Natural killer cell (primary cell): ENCODE measurements at regions not wholly inside any gene's neighbourhood (a gene's known extent, or its start where the extent isn't known, plus 50 kb on each side); places are given as distances from the start of the nearest gene placed in this dataset.

Source experiments
- ATAC-seq, 3 donors: fragments of 150-1000 bp in 2 of 3; fragments of 200-7000 bp in 1 of 3; cut with Tn5 transposase; 1 replicate in 1 of 3; 2 replicates in 2 of 3; pipeline ENCODE4 v1.10.0; 2021; ENCODE audit warnings: mild to moderate bottlenecking in 2 of 3, moderate library complexity in 2 of 3
- DNase-seq, 2 donors: peaks; one replicate each; pipeline versions ENCODE4 v3.0.0 to v3.0.0-alpha.2; 2013 to 2021; ENCODE audit warnings: mixed read lengths in 1 of 2
- H3K27ac ChIP-seq: one replicate; pipeline ENCODE4 v1.5.1; 2013; ENCODE audit warnings: mild to moderate bottlenecking, low read length
- H3K27me3 ChIP-seq: one replicate; pipeline ENCODE4 v1.6.1; 2013; ENCODE audit warnings: low read length; ENCODE audit not compliant: control insufficient read depth, insufficient read depth
- H3K36me3 ChIP-seq: one replicate; pipeline ENCODE4 v1.6.1; 2013; ENCODE audit warnings: low read length; ENCODE audit not compliant: control insufficient read depth, insufficient read depth
- H3K4me1 ChIP-seq: one replicate; pipeline ENCODE4 v1.6.1; 2013; ENCODE audit warnings: low read length; ENCODE audit not compliant: control insufficient read depth, insufficient read depth
- H3K4me3 ChIP-seq: one replicate; pipeline ENCODE4 v1.5.1; 2013; ENCODE audit warnings: low read length
- H3K9me3 ChIP-seq: one replicate; pipeline ENCODE4 v1.6.1; 2013; ENCODE audit warnings: low read length; ENCODE audit not compliant: control insufficient read depth, insufficient read depth
- H3K27ac Mint-ChIP-seq, 2 donors: one replicate each; pipeline ENCODE4 v1.8.0; 2022; ENCODE audit warnings: mild to moderate bottlenecking in 2 of 2, mixed read lengths in 2 of 2, moderate library complexity in 1 of 2
- H3K27me3 Mint-ChIP-seq, 2 donors: one replicate each; pipeline ENCODE4 v1.8.0; 2022; ENCODE audit warnings: low read depth in 2 of 2, mixed read lengths in 2 of 2
- H3K36me3 Mint-ChIP-seq: one replicate; pipeline ENCODE4 v1.8.0; 2022; ENCODE audit warnings: mixed read lengths
- H3K4me1 Mint-ChIP-seq, 2 donors: one replicate each; pipeline ENCODE4 v1.8.0; 2022; ENCODE audit warnings: mixed read lengths in 2 of 2
- H3K4me3 Mint-ChIP-seq: one replicate; pipeline ENCODE4 v1.8.0; 2022; ENCODE audit warnings: mild to moderate bottlenecking, moderate library complexity, mixed read lengths
- H3K9me3 Mint-ChIP-seq, 2 donors: one replicate each; pipeline ENCODE4 v1.8.0; 2022; ENCODE audit warnings: mixed read lengths in 2 of 2
- CTCF ChIP-seq: fragments of 200-600 bp; IDR thresholded peaks from one replicate; pipeline ENCODE4 v1.8.0; 2022; ENCODE audit warnings: antibody characterized with exemption
- WGBS: methylation state at CpG from one replicate; pipeline ENCODE4 v1.1.7; 2013; ENCODE audit warnings: missing lambda C conversion rate; ENCODE audit not compliant: insufficient coverage; 5-methylcytosine and 5-hydroxymethylcytosine counted together
- intact Hi-C: fragments of 100-400 bp; cut with micrococcal nuclease; formaldehyde crosslinking; loops from one replicate; pipeline ENCODE4 v1.14.2; 2022

- peaks cover 3 to 4% of the 10 kb centered on the region in 2 donors for H3K9me3 Mint-ChIP-seq
- intact Hi-C loops, result no loop called here
Measured at GRCh38 chr6:141989706-141989959, 143.1 kb upstream of the GJE1 start.

GRCh38 chr6:141988954-141989705 lies 143.6 kb upstream of the GJE1 start:
- Histone ChIP-seq H3K4me3 (no peak overlapping the region), H3K27me3 (no peaks in the 10 kb centered on the region), H3K4me1 (no peaks in the 10 kb centered on the region), H3K27ac (no peak overlapping the region), H3K36me3 (no peaks in the 10 kb centered on the region), H3K9me3 (no peaks in the 10 kb centered on the region)
- Mint-ChIP-seq H3K9me3 (peaks cover 3 to 4% of the 10 kb centered on the region in 2 donors), H3K27me3 (no peaks in the 10 kb centered on the region), H3K27ac (no peak overlapping the region), H3K36me3 (no peaks in the 10 kb centered on the region), H3K4me3 (no peak overlapping the region), H3K4me1 (no peaks in the 10 kb centered on the region)
- WGBS, result 31% methylated on average over 1 of the region's 2 CpGs
- DNase-seq, result peak in 1 of 2 donors; percentile 54
- no peak for TF ChIP-seq CTCF
- intact Hi-C loops, result no loop called here
- peak in 1 of 3 donors; percentile 38 for ATAC-seq

More at GRCh38 chr6:141989706-141989959, 143.1 kb upstream of the GJE1 start:
- no peaks in the 10 kb centered on the region for H3K4me1 ChIP-seq
- no peak for TF ChIP-seq CTCF
- DNase-seq, result no peak
- H3K27ac Mint-ChIP-seq, result no peak overlapping the region
- no peak overlapping the region for H3K4me3 Mint-ChIP-seq
- no CpG with 5 or more reads among the region's 1 CpG for WGBS
- H3K36me3 Mint-ChIP-seq, result no peaks in the 10 kb centered on the region
- H3K27me3 ChIP-seq, result no peaks in the 10 kb centered on the region
- ATAC-seq, result no peak
- H3K27me3 Mint-ChIP-seq, result no peaks in the 10 kb centered on the region
- H3K27ac ChIP-seq, result no peak overlapping the region
- H3K4me3 ChIP-seq, result no peak overlapping the region
- peaks cover under 1% of the 10 kb centered on the region for H3K9me3 ChIP-seq
- no peaks in the 10 kb centered on the region for H3K4me1 Mint-ChIP-seq
- no peaks in the 10 kb centered on the region for H3K36me3 ChIP-seq

DNA sequence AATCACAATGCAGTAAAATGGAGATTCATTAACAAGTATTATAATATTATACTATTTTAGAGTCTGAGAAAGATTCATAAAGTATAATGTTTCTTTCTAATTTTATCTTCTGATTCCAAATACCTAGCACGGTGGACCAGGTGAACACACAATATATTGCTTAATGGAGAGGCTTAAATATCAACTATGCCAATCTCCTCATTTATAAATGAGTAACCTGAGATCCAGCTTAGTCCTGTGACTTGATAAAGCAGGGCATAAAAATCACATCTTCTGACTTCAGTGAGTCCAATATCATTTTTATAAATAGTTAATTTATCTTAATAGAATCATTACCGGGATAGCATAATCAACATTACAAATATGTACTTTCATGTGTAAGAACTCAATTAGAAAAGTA lies 144.4 kb upstream of the GJE1 start:
- Histone ChIP-seq H3K4me3 (no peak overlapping the region), H3K27ac (no peak overlapping the region), H3K27me3 (no peaks in the 10 kb centered on the region), H3K9me3 (no peaks in the 10 kb centered on the region), H3K36me3 (no peaks in the 10 kb centered on the region), H3K4me1 (no peaks in the 10 kb centered on the region)
- Mint-ChIP-seq H3K36me3 (no peaks in the 10 kb centered on the region), H3K27me3 (no peaks in the 10 kb centered on the region), H3K4me1 (no peaks in the 10 kb centered on the region), H3K27ac (no peak overlapping the region), H3K9me3 (no peaks in the 10 kb centered on the region), H3K4me3 (no peak overlapping the region)
- ATAC-seq, result no peak
- DNase-seq, result no peak
- no peak for TF ChIP-seq CTCF
- intact Hi-C loops, result no loop called here
- WGBS, result 100% methylated on average over 1 of the region's 2 CpGs

DNA sequence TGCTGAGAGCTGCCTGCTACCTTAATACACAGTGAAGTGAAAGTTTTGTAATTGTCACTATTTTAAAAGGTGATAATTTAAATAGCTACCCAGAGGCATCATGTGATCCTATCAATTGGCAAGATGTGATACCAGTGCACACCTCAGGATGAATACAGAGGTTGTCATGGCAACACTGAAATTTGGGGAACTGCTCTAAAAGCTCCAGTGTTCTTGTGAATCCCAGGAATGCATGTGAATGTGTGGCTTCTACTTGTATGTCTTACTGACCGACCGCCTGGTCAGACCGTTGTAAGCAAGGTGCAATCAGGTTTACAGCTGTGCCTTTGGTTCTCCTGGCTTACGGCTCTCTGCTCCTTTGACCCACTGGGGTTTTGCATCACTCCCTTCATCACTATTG lies 146.3 kb upstream of the GJE1 start:
- no peak for DNase-seq
- H3K9me3 ChIP-seq, result no peaks in the 10 kb centered on the region
- 96% methylated on average over 4 of the region's 4 CpGs for WGBS
- TF ChIP-seq CTCF, result no peak
- Mint-ChIP-seq H3K4me3 (no peak overlapping the region), H3K9me3 (no peaks in the 10 kb centered on the region), H3K36me3 (no peaks in the 10 kb centered on the region), H3K27ac (no peak overlapping the region), H3K27me3 (no peaks in the 10 kb centered on the region), H3K4me1 (no peaks in the 10 kb centered on the region)
- no peaks in the 10 kb centered on the region for H3K27me3 ChIP-seq
- H3K27ac ChIP-seq, result no peak overlapping the region
- no peaks in the 10 kb centered on the region for H3K36me3 ChIP-seq
- H3K4me1 ChIP-seq, result no peaks in the 10 kb centered on the region
- intact Hi-C loops, result no loop called here
- no peak for ATAC-seq
- no peak overlapping the region for H3K4me3 ChIP-seq
